GM19035 (cell line): ENCODE measurements at regions not wholly inside any gene's neighbourhood (a gene's known extent, or its start where the extent isn't known, plus 50 kb on each side); places are given as distances from the start of the nearest gene placed in this dataset.
A peak's percentile ranks its signal among the peaks of the same experiment; 100 is the strongest.
"Not testable (repeated sequence)": the region's sequence is repeated elsewhere in the genome, so short reads cannot be mapped to it uniquely, and the experiment has no call there.

Source experiments
- ATAC-seq: cut with Tn5 transposase; IDR thresholded peaks from one replicate; pipeline ENCODE4 v1.9.1; 2021; ENCODE audit not compliant: unreplicated experiment

DNA sequence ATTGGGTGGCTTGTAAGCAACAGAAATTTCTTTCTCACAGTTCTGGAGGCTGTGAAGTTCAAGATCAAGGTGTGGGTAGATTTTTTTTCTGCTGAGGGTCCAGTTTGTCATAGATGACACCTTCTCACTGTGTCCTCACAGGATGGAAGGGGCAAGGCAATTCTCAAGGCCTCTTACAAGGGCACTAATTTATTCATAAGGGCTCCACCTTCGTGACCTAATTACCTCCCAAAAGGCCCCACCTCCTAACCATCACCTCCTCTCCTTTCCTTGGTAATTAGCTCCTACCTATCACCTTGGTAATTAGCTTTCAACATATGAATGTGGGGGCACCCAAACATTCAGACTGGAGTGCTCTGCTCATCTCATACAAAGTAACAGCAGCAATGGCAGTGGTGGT, 92.3 kb upstream of the CD44 start:
- no peak for ATAC-seq

DNA sequence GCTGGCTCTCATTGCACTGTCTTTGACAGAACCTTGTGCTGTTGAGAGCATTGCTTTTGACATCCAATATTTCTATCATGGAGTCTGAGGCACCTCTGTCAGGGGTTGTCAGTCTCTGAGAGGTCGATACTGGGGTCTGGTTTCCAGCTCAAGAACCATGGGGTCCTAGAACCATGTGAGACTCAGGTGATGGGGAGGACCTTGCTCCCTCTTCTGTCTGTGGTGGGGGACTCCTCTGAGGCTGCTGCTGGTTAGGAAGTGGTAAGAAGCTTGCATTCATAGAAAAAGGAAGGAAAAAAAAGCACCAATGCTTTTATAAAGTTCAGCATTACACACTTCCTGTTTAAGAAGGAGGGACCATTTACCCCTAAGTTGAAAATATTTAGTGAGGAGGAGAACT, 91.8 kb upstream of the CD44 start:
- no peak for ATAC-seq

DNA sequence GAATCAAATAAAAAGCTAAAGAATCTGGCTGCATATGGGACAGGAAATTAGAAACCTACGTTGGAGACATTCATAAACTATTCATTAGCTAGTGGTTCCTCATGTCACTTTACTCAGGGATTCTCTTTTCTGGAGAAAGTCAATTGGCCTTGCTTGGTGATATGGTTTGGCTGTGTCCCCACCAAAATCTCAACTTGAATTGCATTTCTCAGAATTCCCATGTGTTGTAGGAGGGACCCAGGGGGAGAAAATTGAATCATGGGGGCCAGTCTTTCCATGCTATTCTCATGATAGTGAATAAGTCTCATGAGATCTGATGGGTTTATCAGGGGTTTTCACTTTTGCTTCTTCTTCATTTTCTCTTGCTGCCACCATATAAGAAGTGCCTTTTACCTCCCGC, 91.2 kb upstream of the CD44 start:
- no peak for ATAC-seq

DNA sequence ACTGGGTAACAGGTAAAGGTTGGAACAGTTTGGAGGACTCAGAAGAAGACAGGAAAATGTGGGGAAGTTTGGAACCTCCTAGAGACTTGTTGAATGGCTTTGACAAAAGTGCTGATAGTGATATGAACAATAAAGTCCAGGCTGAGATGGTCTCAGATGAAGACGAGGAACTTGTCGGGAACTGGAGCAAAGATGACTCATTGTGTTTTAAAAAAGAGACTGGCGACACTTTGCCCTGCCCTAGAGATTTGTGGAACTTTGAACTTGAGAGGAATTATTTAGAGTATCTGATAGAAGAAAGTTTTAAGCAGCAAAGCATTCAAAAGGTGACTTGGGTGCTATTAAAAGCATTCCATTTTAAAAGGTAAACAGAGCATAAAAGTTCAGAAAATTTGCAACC, 90.6 kb upstream of the CD44 start:
- ATAC-seq, result not testable (repeated sequence)

DNA sequence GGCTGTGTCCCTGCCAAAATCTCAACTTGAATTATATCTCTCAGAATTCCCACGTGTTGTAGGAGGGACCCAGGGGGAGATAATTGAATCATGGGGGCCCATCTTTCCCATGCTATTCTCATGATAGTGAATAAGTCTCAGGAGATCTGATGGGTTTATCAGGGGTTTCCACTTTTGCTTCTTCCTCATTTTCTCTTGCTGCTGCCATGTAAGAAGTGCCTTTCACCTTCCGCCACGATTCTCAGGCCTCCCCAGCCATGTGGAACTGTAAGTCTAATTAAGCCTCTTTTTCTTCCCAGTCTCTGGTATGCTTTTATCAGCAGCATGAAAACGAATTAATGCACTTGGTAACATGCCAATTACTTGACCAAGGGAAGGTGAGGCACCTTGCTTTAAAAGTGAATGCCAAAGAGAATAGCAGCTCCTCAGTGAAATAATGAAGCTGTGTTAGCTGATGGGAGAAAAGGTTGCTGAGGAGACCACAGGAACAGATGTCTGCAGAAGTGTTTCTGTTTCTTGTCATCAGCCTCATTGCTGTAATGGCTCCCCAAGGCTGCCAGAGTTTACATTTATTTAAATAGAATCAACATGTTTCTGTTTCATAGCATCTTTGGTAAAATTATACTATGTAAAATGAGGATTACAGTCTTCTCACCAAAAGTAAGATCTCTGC, 89.0 kb upstream of the CD44 start:
- ATAC-seq, result no peak

- no peak for ATAC-seq
Measured at GRCh38 chr11:35050541-35050995, 88.4 kb upstream of the CD44 start.

DNA sequence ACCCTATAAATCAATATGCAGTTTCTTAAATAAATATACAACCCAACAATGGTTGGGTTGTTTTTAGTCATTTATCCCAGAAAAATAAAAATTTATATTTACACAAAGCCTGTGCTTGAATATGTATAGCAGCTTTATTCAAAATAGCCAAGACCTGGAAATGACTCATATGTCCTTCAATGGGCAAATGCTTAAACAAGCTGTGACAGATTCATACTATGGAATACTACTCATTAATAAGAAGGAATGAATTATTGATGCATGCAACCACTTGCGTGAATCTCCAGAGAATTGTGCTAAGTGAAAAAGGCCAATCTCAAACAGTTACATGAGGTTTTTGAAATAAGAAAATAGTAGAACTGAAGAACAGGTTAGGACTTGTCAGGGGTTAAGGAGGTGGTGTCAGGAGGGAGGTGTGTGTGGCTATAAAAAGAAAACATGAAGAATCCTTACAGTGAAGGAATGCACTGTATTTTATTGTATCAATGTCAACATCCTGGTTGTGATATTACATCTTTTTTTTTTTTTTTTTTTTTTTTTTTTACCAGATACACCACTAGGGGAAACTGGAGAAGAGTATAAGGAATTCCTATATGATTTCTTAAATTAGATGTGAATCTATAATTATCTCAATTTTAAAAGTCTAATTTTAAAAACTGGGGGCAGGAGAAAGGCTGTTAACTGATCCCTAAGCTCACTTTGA, 82.4 kb upstream of the CD44 start:
- ATAC-seq, result no peak

- ATAC-seq, result no peak
Measured at GRCh38 chr11:35057926-35058668, 80.9 kb upstream of the CD44 start.

DNA sequence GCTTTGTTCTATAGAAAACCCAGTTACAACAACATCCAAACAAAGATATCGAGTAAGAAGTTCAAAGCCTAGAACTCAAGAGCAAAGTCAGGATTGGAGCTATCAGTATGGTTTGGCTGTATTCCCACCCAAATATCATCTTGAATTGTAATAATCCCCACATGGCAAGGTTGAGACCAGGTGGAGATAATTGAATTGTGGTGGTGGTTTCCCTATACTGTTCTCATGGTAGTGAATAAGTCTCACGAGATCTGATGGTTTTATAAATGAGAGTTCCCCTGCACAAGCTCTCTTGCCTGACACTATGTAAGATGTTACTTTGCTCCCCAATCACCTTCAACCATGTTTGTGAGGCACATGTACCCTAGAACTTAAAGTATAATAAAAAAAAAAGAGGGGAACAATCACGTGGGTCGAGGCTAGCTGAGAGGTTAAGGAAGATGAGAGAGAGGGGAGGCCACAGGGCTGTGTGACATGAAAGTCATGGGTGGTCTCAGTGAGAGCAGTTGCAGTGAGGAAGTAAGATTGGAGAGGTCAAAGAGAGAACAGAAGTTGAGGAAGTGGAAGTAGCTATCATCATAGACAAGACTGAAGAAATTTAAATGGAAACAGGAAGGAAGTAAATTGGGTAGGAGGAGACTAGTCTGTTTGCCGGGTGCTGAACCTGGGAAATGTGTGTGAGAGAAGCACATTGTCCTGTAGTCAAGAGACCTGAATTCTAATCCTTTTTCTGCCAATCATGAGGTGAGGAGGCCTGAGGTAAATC, 80.1 kb upstream of the CD44 start:
- peak; percentile 47 for ATAC-seq

DNA sequence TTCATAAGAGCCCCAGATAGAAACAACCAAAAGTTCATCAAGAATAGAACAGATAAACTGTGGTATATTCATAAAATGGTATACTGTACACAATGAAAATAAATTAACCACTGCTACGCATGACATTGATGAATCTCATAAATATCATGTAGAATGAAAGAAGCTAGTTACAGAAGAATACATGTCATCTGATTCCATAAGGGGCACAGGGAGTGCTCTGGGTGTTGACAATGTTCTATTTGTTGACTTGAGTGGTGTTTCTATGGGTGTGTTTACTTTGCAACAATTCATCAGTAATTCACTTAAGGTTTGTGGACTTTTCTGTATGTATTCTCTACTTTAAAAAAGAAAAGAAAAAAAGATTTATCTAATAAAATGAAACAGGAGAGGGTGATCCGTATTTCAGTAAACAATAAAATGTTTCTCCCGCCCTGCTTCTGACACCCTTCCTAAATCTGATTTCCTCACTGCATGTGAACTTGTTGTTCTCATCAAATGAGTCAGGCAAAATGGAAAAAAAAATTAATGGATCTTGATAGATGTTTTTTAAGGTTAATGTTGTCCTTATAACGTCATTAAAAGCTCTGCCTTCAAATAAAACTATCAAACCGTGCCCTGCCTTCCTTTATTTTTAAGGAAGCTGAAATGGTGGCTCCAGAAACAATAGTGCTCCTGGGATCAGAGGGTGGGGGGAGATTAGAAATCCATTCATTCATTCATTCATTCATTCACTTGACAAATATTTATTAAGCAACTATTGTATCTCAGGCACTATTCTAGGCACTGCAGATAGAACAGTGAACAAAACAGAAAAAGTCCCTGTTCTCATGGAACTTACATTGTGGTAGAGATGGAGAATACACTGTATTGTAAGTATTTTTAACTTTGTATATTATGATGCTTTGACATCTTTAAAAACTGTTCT, 77.2 kb upstream of the CD44 start:
- no peak for ATAC-seq

GRCh38 chr11:35063488-35063931, 75.5 kb upstream of the CD44 start:
- ATAC-seq, result no peak

GRCh38 chr11:35064114-35064800, 74.7 kb upstream of the CD44 start:
- no peak for ATAC-seq

GRCh38 chr11:35065566-35065965, 73.4 kb upstream of the CD44 start:
- ATAC-seq, result no peak

- ATAC-seq, result no peak
Measured at GRCh38 chr11:35066030-35066429, 72.9 kb upstream of the CD44 start.

- peak; percentile 92 for ATAC-seq
Measured at GRCh38 chr11:35066783-35067423, 72.1 kb upstream of the CD44 start.

DNA sequence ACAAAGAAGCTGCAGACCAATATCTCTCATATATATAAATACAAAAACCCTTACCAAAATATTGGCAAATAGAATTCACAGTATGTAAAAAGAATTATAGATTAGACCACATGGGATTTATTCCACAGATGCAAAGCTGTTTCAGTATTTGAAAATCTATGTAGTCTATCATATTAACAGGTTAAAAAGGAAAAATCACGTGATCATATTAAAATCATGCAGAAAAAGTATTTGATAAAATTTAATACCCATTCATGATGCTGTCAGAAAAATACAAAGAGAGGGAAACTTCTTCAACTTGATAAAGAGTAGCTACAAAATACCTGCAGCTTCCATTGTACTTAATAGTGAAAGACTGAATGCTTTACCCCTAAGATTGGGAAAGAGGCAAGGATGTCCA, 67.2 kb upstream of the CD44 start:
- ATAC-seq, result no peak

GRCh38 chr11:35073691-35074419, 65.1 kb upstream of the CD44 start:
- ATAC-seq, result no peak
